GM19328 (cell line): ENCODE measurements at regions not wholly inside any gene's neighbourhood (a gene's known extent, or its start where the extent isn't known, plus 50 kb on each side); places are given as distances from the start of the nearest gene placed in this dataset.
"Not testable (repeated sequence)": the region's sequence is repeated elsewhere in the genome, so short reads cannot be mapped to it uniquely, and the experiment has no call there.

Experiments used
- ATAC-seq: cut with Tn5 transposase; IDR thresholded peaks from one replicate; pipeline ENCODE4 v1.9.1; 2021; ENCODE audit warnings: mild to moderate bottlenecking, moderate library complexity; ENCODE audit not compliant: unreplicated experiment

DNA sequence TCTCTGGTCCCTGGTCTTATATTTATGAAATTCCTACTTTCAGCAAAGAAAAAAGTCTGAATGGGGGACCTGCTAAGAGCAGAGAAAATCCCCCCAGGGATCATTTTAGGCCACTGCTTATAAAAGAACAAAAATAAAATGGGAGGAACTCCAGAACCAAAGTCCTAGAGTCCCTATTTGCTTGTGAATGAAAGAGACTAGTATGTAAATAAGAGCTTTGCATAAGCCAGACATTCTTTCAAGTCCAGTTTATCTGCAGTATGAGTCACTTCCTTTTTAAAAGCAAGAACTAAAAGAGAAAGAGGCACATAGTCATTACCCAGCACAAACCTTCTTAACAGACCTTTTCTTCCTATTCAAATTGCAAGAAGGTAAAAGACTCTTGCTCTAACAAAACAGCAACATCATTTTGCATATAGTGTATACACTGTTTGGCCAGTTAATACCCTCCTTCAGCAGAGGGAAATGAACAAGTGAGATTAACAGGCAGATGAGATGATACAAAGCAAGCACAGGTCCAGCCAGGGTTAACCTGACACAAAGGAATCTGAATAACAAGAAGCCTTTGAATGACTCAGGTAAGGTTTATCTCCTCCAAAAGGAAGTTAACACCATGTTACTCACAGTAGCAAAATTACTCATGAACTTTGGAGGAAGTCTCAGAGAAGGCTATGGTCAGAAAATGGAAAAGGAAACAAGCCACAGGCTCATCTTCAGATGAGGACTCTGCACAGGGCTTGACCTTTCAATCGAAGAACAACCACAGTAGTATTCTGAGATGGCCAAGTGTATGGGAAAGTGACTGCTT, 87.3 kb downstream of the PHLDA1 start:
- ATAC-seq, result peak; percentile 96

DNA sequence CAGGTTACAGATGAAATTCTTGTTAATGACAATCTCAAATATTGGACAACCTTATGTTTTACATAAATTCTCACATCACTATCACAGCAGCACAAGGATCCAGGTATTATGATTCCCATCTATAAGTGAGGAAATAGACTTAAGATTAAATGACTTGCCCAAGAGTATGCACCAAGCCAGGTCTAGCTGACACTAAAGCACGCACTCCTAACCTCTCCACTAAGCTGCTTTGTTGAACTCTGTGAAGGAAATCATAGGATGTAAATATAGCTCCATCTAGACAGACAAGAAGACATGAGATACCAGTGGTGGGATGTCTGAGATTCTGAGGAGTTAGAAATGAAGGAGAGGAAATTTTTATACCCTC, 87.9 kb downstream of the PHLDA1 start:
- ATAC-seq, result no peak

DNA sequence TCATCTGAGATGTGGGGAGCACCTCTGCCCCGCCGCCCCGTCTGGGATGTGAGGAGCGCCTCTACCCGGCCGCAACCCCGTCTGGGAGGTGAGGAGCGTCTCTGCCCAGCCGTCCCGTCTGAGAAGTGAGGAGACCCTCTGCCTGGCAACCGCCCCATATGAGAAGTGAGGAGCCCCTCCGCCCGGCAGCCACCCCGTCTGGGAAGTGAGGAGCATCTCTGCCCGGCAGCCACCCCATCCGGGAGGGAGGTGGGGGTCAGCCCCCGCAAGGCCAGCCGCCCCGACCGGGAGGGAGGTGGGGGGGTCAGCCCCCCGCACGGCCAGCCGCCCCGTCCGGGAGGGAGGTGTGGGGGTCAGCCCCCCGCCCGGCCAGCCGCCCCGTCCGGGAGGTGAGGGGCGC, 89.9 kb downstream of the PHLDA1 start:
- ATAC-seq, result not testable (repeated sequence)

DNA sequence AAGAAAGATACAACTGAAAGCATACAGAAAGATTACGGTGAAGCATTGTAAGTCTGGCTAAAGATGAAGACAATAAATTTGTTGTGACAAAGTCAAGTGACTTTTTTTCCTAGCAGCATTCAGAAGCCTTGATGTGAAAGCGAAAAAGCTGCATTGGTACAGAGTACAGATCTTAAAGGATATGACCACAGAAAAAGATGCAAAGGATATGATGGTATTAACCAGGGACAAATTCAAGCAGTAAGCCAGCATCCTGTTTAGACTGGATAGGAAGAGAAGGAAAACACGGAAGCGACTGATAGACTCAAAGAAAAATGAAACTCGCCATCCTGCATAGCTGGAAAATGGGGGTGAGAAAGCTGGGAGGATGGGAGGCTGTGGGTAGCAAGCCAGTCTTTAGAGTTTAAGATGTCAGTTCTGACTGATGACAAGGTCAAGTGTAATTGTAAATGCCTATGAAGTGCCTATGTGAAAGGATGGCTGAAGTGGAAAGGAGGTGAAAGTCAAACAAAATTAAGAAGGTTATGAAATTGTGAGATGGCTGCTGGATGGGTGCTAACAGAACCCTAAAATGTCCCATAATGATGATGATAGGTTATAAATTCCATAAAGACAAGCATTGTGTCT, 92.4 kb downstream of the PHLDA1 start:
- ATAC-seq, result no peak

DNA sequence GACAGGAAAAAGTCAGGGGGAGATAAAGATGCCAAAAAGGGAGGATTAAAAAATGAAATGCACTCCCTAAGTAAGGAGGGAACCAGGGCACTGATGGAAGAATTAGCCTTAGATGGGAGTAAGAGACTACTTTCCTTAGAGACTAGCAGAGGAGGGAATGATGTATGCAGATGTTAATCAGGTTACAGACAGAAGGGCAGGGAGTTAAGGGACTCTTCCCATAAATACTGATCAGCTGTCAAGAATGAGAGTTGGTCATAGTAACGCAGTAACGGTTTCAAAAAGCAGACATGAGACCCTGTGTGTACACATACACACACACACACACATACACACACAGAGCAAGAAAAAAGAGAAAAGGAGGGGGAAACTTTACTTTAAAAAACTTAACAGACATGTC, 93.4 kb downstream of the PHLDA1 start:
- ATAC-seq, result no peak

DNA sequence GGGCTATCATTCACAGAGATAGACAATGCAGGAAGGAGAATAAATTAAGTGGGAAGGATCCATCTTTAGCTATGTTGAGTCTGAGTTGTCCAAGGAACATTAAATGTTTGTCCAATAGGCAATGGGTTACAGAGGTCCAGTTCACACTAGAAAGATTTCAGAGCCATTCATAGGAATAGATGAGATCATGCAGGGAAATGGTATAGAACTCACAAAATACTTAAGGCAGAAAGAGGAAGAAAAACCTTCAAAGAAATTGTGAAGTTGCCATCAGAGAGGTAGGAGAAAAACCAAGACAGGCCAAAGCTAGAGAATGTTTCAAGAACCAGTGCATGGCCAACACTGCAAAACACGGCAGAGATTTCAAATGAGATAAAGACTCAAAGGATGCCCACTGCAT, 94.1 kb downstream of the PHLDA1 start:
- no peak for ATAC-seq

DNA sequence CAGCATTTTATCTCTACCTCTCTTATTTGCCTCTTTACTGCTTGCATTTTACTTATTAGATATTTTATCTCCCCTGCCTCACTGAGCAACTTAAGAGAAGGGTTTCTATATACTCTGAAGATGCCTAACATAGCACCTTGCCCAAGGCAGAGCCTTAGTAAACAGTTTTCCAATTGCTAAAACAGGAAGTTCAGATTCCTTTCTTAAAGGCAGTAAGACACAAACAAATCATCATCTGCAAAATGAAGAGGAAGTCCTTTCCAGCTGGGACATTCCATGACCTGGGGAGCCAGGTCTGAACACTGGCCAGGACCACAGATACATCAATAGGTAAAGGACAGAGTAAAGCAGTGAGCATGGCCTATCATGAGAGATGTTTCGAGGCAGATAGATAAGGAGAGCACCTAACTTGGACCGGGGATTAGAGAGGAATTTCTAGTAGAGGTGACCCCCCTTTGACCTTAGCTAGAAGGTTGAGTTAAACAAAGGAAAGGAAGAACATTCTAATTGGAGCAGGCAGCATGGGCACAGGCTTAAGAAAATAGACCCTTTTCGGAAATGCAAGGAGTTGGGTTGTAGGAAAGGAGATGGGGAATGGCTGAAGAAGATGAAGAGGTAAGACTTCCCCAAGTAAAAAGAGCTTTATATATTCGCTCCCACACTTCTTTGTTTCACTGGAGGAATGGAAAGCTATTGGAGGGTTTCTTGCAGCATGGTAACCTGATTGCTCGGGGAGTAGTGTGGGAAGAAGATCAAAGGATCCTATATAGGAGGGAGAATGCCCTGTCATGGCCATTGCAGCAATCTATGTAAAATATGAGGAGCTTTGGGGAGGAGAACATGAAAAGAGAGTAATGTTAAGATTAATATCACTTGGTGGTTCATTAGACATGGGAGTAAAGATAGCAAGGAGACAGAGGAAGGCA, 94.8 kb downstream of the PHLDA1 start:
- ATAC-seq, result no peak

DNA sequence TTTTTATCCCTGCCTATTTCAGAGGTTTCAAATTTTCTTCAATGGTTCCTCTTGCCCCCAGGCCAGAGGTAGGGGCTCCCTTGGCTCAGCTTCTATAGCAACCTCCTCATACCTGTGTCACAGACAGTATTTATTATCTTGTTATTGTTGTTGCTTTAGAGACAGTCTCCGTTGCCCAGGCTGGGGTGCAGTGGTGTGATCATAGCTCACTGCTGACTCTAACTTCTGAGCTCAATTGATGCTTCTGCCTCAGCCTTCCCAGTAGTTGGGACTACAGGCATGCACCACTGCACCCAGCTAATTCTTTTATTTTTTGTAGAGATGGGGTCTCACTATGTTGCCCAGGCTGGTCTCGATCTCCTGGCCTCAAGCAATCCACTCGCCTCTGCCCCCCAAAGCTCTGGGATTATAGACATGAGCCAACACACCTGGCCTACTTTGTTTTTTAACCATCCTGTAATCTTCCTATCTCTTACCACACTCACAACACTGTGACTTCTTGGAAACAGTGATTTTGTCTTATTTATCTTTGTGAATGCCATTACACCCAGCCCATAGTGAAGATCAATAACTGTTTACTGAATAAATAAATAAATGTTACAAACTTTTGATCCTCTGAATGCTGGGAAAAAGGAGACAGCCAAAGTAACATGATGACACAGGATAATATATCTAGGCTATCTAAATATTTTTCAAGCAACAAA, 95.9 kb downstream of the PHLDA1 start:
- ATAC-seq, result no peak

DNA sequence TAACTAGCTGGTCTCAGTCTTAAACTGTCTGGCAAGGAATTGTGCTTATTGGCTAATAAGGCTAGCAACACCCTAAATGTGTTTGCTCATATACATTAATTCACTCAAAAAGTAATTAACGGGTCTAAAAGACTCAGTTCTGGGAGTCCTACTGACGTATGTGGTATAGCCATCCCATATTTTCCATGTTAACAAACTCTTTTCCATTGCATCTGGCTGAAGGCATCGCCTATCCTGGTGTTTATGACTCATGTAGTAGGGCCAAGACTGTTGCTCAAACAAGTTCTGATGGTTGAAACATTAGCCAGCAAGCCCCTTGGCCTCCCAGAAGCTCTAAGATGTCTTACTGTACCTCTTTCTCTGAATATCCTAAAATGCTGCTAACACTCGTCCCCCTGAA, 98.5 kb downstream of the PHLDA1 start:
- ATAC-seq, result no peak

DNA sequence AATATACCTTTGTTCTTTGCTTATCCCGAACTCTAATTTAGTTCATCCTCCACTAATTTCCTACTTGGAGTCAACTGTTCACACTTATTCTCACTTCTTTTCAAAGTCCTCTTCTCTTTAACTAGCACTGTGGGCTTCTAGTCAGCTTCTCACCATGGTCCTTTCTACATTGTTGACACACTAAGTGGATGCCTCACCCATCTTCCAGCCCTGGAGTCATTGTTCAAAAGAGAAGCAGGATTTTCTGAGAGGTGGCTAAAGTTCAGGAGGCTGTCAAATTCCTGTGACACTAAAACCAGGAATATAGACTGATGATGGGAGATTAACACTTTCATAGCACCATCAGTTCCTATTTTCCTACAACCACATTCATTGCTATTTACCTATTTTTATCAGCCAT, 99.3 kb downstream of the PHLDA1 start:
- no peak for ATAC-seq

DNA sequence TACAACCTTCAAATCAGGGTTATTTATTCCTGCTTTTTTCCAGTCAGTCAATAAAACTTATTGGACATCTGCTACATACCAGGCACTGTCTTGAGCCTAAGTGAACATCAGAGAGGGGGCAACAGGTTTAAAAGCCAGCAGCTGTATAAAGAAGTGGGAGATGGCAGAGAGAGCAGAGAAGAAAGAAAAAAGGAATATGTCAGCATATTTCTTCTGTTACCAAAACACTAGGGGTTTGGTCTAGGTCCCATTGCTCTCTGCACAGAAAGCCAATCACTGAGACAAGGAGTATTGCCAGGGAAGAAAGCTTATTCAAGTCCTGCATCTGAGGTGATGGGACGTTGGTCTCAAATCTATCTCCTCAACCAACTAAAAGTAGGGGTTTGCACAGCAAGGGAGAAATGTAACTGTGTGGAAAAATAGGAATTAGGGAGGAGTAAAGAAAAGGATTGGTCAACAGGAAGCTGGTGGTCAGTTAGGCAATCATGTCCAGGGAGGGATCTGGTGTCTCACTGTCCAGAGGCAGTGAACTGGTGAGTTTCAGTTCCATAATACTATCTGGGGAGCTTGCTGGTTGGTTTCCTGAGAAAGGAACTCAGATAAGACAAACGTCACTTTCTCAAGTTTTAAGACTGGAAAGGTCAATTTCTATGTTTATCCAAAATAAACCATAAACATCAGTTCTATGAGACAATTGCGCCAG, 107.5 kb downstream of the PHLDA1 start:
- ATAC-seq, result no peak

DNA sequence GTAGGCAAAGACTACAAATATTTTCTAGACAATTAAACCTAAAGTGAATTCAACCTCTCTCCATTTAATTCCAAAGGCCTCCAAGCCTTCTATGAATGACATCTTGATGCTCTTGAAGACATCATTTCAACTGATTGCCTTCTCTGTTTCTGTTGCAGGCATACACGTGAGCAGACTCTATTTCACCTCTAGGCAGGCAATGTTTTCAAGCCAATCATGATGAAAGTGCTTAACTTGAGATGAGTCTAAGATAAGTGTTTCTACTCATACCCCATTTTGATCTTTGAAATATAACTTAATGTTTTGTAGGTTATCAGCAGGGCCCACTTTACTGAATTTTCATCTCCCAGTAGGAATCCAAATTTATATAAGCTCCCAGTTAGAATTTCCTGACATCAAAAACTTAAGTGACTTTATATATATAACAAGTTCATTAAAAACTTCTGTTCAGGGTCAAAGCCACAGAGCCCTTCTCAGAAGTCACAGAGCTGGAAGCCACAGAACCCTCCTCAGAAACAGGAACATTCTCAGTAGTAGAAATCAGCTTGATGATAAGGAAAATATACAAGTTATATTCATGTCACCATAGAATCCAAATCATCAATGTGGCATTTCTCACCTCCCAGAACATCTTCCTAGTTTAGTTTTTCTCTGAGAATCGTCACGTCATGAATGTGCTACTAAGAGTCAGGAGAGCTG, 108.5 kb downstream of the PHLDA1 start:
- no peak for ATAC-seq

DNA sequence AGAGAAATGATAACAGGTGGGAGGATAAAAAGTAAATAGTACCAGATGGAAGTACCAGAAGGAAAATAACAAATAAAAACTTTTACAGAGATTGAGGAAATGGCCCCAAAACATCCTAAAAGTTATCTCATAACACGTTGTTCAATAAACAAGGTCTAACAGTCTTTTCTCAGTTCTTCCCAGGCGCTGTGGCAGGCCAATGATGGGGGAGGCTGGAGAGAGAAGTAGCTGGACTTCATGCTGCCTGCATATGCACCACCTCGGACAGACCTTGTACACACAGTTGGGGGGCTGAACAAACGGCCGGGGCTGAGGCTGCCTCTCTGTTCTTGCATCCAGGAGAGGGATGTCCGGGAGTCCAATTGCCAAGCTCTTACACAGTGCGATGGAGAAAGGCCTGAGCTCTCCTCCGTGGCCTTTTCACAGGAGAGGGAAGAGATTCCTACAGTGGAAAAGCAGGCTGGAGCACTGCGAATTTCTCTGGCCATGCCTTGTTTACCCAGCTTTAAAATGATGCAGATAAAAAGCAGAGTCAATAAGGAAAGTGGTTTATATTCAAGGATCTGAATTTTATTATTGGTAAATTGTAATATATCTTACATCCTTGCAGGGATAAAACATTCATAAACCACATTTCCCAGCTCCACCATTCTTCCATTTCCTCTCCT, 109.8 kb downstream of the PHLDA1 start:
- no peak for ATAC-seq

DNA sequence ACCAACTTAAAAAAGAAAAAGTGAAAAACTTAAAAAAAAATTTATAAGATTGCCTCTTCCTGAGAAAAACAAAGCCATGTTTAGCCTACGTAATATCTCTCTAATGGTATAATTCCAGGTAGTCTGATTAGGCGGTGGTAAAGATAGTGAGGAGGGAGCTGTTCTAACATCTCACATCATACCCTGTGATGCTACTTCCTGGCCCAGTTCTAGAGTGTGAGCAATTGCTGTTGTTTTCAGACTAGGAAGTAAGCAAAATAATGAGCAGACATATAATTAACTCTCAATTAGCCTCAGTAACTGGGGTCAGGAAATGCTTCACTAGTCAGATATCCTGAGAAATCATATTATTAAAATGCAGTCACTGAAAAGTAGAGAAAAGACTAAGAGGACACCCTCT, 113.9 kb downstream of the PHLDA1 start:
- ATAC-seq, result no peak

DNA sequence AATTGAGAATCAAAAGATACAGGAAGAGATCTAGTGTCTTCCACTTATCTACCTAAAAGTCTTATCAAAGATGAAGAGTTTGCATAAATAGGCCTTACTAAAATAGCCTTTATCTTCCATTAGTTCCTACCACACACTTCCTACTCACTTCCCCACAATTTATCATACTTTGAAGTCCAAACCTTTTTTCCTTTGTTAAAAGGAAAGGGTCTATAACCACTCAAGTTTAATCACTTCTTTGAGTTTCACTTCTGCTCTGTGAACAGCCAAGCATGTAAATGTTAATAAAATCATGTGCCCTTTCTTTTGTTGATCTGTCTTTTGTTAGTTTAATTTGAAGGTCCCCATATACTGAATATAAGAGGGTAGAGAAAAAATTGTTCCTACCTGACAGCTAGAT, 114.5 kb downstream of the PHLDA1 start:
- ATAC-seq, result peak; percentile 64

DNA sequence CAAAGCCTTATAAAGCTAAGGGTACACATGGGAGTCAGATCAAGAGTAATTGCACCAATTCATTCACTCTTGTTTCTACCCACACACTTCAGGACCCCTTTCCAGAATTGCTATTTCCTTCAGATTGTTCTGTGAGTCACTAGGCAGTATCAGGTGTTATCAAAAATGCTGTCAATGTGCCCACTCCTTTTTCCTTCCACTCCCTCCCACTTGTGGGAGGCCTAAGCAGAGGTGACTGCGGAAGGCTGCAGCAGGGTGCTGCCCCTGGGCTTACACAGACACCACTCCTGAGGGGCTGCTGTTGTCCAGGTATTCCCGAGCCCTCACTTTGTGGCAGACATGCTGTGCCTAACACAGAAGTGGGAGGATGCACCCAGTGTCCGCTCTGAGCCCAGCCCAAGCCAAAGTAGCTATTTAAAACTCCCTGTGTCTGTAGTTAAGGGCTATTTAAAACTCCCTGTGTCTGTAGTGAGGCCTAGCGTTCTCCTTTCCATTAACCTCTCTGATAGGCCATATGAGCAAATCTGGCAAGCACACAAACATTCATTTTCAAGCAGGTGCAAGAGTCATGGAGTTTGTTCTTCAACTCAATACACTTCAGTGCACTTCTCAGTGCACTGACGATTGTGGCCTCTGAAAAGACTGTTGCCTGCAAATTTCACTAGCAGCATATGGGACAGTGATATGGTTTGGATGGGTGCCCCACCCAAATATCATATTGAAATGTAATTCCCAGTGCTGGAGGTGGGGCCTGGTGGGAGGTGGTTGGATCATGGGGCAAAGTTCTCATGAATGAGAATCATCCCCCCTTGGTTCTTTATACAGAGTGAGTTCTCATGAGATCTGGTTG, 117.8 kb downstream of the PHLDA1 start:
- ATAC-seq, result no peak

DNA sequence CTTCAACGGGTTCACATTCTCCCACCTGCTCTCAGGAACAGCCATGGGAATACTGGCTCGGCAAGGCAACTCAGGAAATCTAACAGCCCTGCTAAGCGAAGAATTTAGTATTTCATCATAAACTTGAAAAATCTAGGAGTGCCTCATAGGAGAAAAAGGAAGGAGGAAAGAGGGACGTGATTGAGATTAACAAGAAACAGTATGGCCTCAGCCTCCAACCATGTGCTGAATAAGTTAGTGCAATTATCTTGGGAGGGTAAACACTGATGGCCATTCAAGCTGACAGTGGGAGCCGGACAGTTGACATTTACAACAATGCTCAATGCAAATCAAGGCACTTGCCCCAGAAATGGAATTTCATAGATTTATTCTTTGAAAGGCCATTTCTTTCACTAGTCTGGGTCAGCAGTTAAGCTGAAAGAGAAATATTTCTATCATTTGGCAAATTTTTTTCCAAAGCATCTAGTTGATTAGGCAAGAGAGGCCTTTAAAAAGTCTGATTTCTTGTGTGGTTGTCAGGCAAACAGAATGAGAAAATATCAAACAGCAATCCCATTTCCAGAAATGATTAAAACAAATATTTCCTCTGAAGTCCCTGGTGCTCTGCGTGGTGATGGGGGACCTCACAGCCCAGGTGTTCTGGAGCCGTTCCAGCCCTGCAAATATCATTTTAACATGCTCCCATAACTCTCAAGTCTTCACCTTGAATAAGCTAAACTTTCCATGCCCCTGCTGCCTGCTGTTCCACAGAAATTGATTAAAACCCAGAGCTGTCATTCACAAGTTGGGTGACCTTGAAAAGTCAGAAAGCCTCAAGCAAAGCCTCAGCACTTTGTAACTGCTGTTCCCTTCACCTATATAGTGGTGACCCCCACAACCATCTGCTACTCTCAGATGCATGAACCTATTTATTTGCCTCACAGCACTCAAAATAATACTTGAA, 121.6 kb downstream of the PHLDA1 start:
- ATAC-seq, result no peak
